Mesenchymal stem cell (in vitro differentiated cells and primary cell): ENCODE measurements at regions not wholly inside any gene's neighbourhood (a gene's known extent, or its start where the extent isn't known, plus 50 kb on each side); places are given as distances from the start of the nearest gene placed in this dataset.

Experiments
- DNase-seq: peaks from one replicate; pipeline ENCODE4 v3.0.0-alpha.2; 2013
- H2AFZ ChIP-seq: one replicate; pipeline ENCODE4 v1.6.1; 2013; ENCODE audit warnings: low read depth, mild to moderate bottlenecking, control low read depth, inconsistent platforms, low read length, moderate library complexity
- H2AK5ac ChIP-seq: 2 replicates; pipeline ENCODE4 v1.6.1; 2013; ENCODE audit warnings: low read length, moderate library complexity, mild to moderate bottlenecking, inconsistent platforms; ENCODE audit not compliant: severe bottlenecking
- H2BK120ac ChIP-seq: one replicate; pipeline ENCODE4 v1.6.1; 2013; ENCODE audit warnings: low read depth, mild to moderate bottlenecking, inconsistent platforms, low read length, moderate library complexity
- H2BK12ac ChIP-seq, 2 experiments: one replicate each; pipeline ENCODE4 v1.6.1; 2013; ENCODE audit warnings: inconsistent platforms in 2 of 2, low read length in 2 of 2, mild to moderate bottlenecking in 2 of 2, moderate library complexity in 2 of 2, control low read depth in 1 of 2
- H2BK15ac ChIP-seq: one replicate; pipeline ENCODE4 v1.6.1; 2013; ENCODE audit warnings: mild to moderate bottlenecking, low read depth, inconsistent platforms; ENCODE audit not compliant: poor library complexity, severe bottlenecking
- H2BK5ac ChIP-seq: 2 replicates; pipeline ENCODE4 v1.6.1; 2013; ENCODE audit warnings: low read depth, mild to moderate bottlenecking, low read length, control low read depth, inconsistent platforms; ENCODE audit not compliant: poor library complexity, severe bottlenecking
- H3K14ac ChIP-seq, 2 experiments: one replicate each; pipeline ENCODE4 v1.6.1; 2013; ENCODE audit warnings: inconsistent platforms in 2 of 2, low read length in 2 of 2, control low read depth in 1 of 2, mild to moderate bottlenecking in 1 of 2, moderate library complexity in 1 of 2
- H3K18ac ChIP-seq, 2 experiments: one replicate each; pipeline ENCODE4 v1.6.1; 2013; ENCODE audit warnings: inconsistent platforms in 2 of 2, low read length in 2 of 2, control low read depth in 1 of 2, low read depth in 1 of 2, mild to moderate bottlenecking in 1 of 2
- H3K23ac ChIP-seq, 2 experiments: one replicate each; pipeline ENCODE4 v1.6.1; 2013; ENCODE audit warnings: inconsistent platforms in 2 of 2, low read length in 2 of 2, mild to moderate bottlenecking in 2 of 2, moderate library complexity in 2 of 2, control low read depth in 1 of 2
- H3K27ac ChIP-seq: 2 replicates; pipeline ENCODE4 v1.5.1; 2013; ENCODE audit warnings: mild to moderate bottlenecking, moderate library complexity, low read length, control low read depth, inconsistent platforms; ENCODE audit not compliant: poor library complexity, severe bottlenecking
- H3K27me3 ChIP-seq, 2 experiments: 2 replicates each; pipeline versions ENCODE4 v1.6.1 to v1.7.0; 2013; ENCODE audit warnings: low read length in 2 of 2, mild to moderate bottlenecking in 2 of 2, moderate library complexity in 2 of 2, control low read depth in 1 of 2, inconsistent platforms in 1 of 2; ENCODE audit not compliant: control insufficient read depth in 1 of 2, insufficient read depth in 1 of 2
- H3K36me3 ChIP-seq, 2 experiments: 2 replicates each; pipeline versions ENCODE4 v1.6.1 to v1.7.0; 2013; ENCODE audit warnings: low read length in 2 of 2, control low read depth in 1 of 2, inconsistent platforms in 1 of 2, low read depth in 1 of 2, mild to moderate bottlenecking in 1 of 2; ENCODE audit not compliant: insufficient read depth in 2 of 2, control insufficient read depth in 1 of 2
- H3K4ac ChIP-seq, 2 experiments: one replicate each; pipeline ENCODE4 v1.6.1; 2013; ENCODE audit warnings: inconsistent platforms in 2 of 2, low read length in 2 of 2, mild to moderate bottlenecking in 2 of 2, moderate library complexity in 2 of 2, control low read depth in 1 of 2, low read depth in 1 of 2
- H3K4me1 ChIP-seq: 2 replicates; pipeline ENCODE4 v1.6.1; 2013; ENCODE audit warnings: low read depth, low read length, control low read depth; ENCODE audit not compliant: control insufficient read depth, insufficient read depth
- H3K4me2 ChIP-seq: 2 replicates; pipeline ENCODE4 v1.6.1; 2013; ENCODE audit warnings: low read length, mild to moderate bottlenecking, inconsistent platforms; ENCODE audit not compliant: poor library complexity, severe bottlenecking
- H3K4me3 ChIP-seq, 2 experiments: 2 replicates each; pipeline versions ENCODE4 v1.5.1 to v1.7.0; 2013; ENCODE audit warnings: low read length in 2 of 2, mild to moderate bottlenecking in 2 of 2, control low read depth in 1 of 2, low read depth in 1 of 2; ENCODE audit not compliant: insufficient read depth in 1 of 2
- H3K79me1 ChIP-seq: replicated peaks from 2 replicates; pipeline ENCODE4 v1.6.1; 2013; ENCODE audit warnings: mild to moderate bottlenecking, control low read depth, low read length, inconsistent platforms; ENCODE audit not compliant: poor library complexity, severe bottlenecking
- H3K9ac ChIP-seq: 2 replicates; pipeline ENCODE4 v1.7.0; 2013; ENCODE audit warnings: mild to moderate bottlenecking, low read length, moderate library complexity
- H3K9me3 ChIP-seq: 2 replicates; pipeline ENCODE4 v1.7.0; 2013; ENCODE audit warnings: mild to moderate bottlenecking, low read length; ENCODE audit not compliant: control insufficient read depth
- H4K8ac ChIP-seq: one replicate; pipeline ENCODE4 v1.6.1; 2013; ENCODE audit warnings: inconsistent platforms, mild to moderate bottlenecking, low read length, moderate library complexity
- H4K91ac ChIP-seq: one replicate; pipeline ENCODE4 v1.6.1; 2013; ENCODE audit warnings: mild to moderate bottlenecking, low read length, inconsistent platforms
- WGBS: methylation state at CpG from one replicate; pipeline ENCODE4 v1.1.7; 2013; ENCODE audit warnings: mixed read lengths; 5-methylcytosine and 5-hydroxymethylcytosine counted together

DNA sequence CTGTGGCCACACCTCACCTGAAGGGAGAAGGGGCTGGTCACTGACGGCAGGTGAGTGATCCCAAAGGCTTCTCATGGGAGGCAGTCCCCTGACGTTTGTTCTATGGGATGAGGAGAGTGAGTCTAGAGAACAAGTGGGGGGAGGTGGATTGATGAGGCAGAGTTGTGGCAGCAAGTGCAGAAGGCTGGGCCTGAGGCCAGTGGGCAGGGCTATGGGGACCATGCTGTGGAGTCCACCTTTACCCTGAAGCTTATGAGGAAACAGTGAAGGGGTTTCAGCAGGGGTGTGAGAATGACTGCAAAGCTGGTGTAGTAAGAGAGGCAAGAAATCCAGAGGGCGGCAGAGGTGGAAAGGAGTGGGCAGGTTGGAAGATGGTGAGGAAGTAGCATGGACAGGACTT lies 96.9 kb upstream of the PFN2 start:
- no peak overlapping the region for H2BK5ac ChIP-seq
- no peak overlapping the region for H2BK15ac ChIP-seq
- no peak overlapping the region for H3K9ac ChIP-seq
- no peaks in the 10 kb centered on the region for H3K36me3 ChIP-seq
- no peak overlapping the region for H3K18ac ChIP-seq
- no peak overlapping the region for H3K14ac ChIP-seq
- no peak overlapping the region for H4K91ac ChIP-seq
- no peak overlapping the region for H2AK5ac ChIP-seq
- no peak overlapping the region for H2AFZ ChIP-seq
- H4K8ac ChIP-seq, result no peak overlapping the region
- no peaks in the 10 kb centered on the region for H3K79me1 ChIP-seq
- no peak overlapping the region for H3K4me2 ChIP-seq
- peaks cover under 1% of the 10 kb centered on the region for H3K4me1 ChIP-seq
- H3K4ac ChIP-seq, result no peak overlapping the region
- no peaks in the 10 kb centered on the region for H3K9me3 ChIP-seq
- 86% methylated on average over 3 of the region's 3 CpGs for WGBS
- H3K27me3 ChIP-seq, result peaks cover 4 to 6% of the 10 kb centered on the region in 2 experiments
- H2BK12ac ChIP-seq, result no peak overlapping the region
- DNase-seq, result no peak
- no peak overlapping the region for H3K27ac ChIP-seq
- H3K23ac ChIP-seq, result no peak overlapping the region
- H3K4me3 ChIP-seq, result no peak overlapping the region
- no peak overlapping the region for H2BK120ac ChIP-seq

DNA sequence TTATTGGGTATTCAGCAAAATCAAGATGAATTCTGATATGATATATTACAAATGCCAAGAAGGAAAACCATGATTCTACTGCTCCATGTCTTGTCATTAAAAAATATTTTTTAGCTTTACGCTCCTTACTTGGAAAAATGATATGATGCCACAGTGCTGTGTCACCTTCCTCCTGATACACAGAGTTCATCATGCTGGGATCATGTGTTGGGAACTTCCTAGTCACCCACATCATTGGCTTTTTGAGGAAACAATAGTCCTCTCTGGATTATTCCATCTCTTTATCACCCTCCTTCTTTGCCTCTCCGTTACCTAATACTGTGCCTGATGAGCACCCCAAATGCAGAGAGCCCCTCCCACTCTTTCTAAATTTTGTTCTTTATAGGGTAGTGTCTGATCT lies 94.3 kb upstream of the PFN2 start:
- no peak overlapping the region for H2AFZ ChIP-seq
- no peak overlapping the region for H2BK15ac ChIP-seq
- no peak overlapping the region for H3K14ac ChIP-seq
- H3K18ac ChIP-seq, result no peak overlapping the region
- H3K4me2 ChIP-seq, result no peak overlapping the region
- H3K9me3 ChIP-seq, result no peaks in the 10 kb centered on the region
- no peaks in the 10 kb centered on the region for H3K79me1 ChIP-seq
- peaks cover 4 to 6% of the 10 kb centered on the region in 2 experiments for H3K27me3 ChIP-seq
- H3K9ac ChIP-seq, result no peak overlapping the region
- 95% methylated on average over 1 of the region's 2 CpGs for WGBS
- H3K36me3 ChIP-seq, result no peaks in the 10 kb centered on the region
- no peak overlapping the region for H2BK5ac ChIP-seq
- H3K27ac ChIP-seq, result no peak overlapping the region
- no peak overlapping the region for H3K4ac ChIP-seq
- no peak overlapping the region for H2AK5ac ChIP-seq
- H2BK12ac ChIP-seq, result no peak overlapping the region
- H3K23ac ChIP-seq, result no peak overlapping the region
- no peaks in the 10 kb centered on the region for H3K4me1 ChIP-seq
- no peak for DNase-seq
- no peak overlapping the region for H3K4me3 ChIP-seq
- no peak overlapping the region for H4K91ac ChIP-seq
- no peak overlapping the region for H4K8ac ChIP-seq
- H2BK120ac ChIP-seq, result no peak overlapping the region

DNA sequence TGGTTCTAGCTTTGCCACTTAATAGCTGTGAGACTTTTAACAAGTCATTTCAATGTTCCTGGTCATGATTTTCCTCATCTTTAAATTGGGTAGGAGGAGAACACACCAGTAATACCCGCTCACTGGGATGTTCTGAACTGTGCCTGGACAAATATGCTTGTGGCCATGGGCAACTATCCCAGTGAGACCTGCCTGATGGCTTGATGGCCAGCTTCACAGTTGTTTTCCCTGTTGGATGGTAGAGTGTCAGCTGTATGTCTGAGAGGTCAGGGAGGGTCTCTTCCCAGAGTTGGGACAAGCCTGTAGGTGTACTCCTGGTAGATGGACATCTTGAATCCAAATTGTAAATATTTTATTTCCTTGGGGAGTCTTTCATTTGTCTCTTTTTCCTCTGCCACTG lies 92.5 kb upstream of the PFN2 start:
- H2AFZ ChIP-seq, result no peak overlapping the region
- peak overlapping the region in 1 of 2 experiments; percentile 28 for H3K18ac ChIP-seq
- H3K4ac ChIP-seq, result peak overlapping the region in 1 of 2 experiments; percentile 39
- no peak overlapping the region for H2BK120ac ChIP-seq
- no peaks in the 10 kb centered on the region for H3K79me1 ChIP-seq
- H2AK5ac ChIP-seq, result no peak overlapping the region
- H2BK15ac ChIP-seq, result peak overlapping the region; percentile 40
- H3K9me3 ChIP-seq, result no peaks in the 10 kb centered on the region
- peak overlapping the region; percentile 63 for H4K8ac ChIP-seq
- 100% methylated on average over 1 of the region's 1 CpG for WGBS
- H3K9ac ChIP-seq, result peak overlapping the region; percentile 87
- H3K27ac ChIP-seq, result no peak overlapping the region
- no peak overlapping the region for H3K4me2 ChIP-seq
- H2BK5ac ChIP-seq, result no peak overlapping the region
- no peak overlapping the region for H3K23ac ChIP-seq
- no peaks in the 10 kb centered on the region for H3K36me3 ChIP-seq
- no peaks in the 10 kb centered on the region for H3K4me1 ChIP-seq
- DNase-seq, result no peak
- no peak overlapping the region for H3K14ac ChIP-seq
- peaks cover 3 to 4% of the 10 kb centered on the region in 2 experiments for H3K27me3 ChIP-seq
- no peak overlapping the region for H3K4me3 ChIP-seq
- peak overlapping the region in 1 of 2 experiments; percentile 24 for H2BK12ac ChIP-seq
- no peak overlapping the region for H4K91ac ChIP-seq

DNA sequence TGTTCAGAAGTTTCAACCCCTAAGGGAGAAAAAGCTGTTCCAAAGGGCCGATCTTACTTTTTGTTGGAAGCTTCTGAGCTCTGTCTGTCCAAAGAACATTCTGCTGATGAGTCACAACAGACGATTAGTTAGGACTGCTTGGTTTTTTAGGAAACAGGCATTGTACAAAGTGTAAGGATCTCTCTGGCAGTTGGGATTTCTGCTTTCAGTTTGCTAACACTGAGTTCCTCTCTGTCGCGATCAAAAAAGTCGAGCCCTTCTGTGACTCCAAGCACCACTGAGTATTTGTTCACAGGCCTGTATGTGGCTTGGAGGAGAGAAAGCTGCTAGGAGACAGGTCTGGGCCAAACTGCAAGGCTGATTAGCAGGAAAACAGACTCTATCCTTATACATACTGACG lies 91.8 kb upstream of the PFN2 start:
- peak overlapping the region; percentile 75 for H2BK5ac ChIP-seq
- H4K91ac ChIP-seq, result peak overlapping the region; percentile 54
- no peak overlapping the region for H2BK120ac ChIP-seq
- peak overlapping the region; percentile 87 for H3K9ac ChIP-seq
- H3K27me3 ChIP-seq, result peaks cover 0 to under 1% of the 10 kb centered on the region in 2 experiments
- no peaks in the 10 kb centered on the region for H3K79me1 ChIP-seq
- peak overlapping the region; percentile 15 to 49 for H2BK12ac ChIP-seq
- H3K27ac ChIP-seq, result peak overlapping the region; percentile 57
- H3K4me2 ChIP-seq, result peak overlapping the region; percentile 31
- no peak overlapping the region for H3K23ac ChIP-seq
- peak overlapping the region; percentile 61 for H2AFZ ChIP-seq
- H3K9me3 ChIP-seq, result no peaks in the 10 kb centered on the region
- 18% methylated on average over 6 of the region's 6 CpGs for WGBS
- H3K18ac ChIP-seq, result peak overlapping the region; percentile 89 to 93
- H3K4me1 ChIP-seq, result no peaks in the 10 kb centered on the region
- no peak overlapping the region for H3K14ac ChIP-seq
- H3K4ac ChIP-seq, result peak overlapping the region; percentile 26 to 40
- H2AK5ac ChIP-seq, result no peak overlapping the region
- H4K8ac ChIP-seq, result peak overlapping the region; percentile 78
- H3K36me3 ChIP-seq, result no peaks in the 10 kb centered on the region
- peak; percentile 73 for DNase-seq
- peak overlapping the region in 1 of 2 experiments; percentile 74 for H3K4me3 ChIP-seq
- H2BK15ac ChIP-seq, result peak overlapping the region; percentile 78
